ENCODE measurements at regions not wholly inside any gene's neighbourhood (a gene's known extent, or its start where the extent isn't known, plus 50 kb on each side); places are given as distances from the start of the nearest gene placed in this dataset.
"Not testable (repeated sequence)": the region's sequence is repeated elsewhere in the genome, so short reads cannot be mapped to it uniquely, and the experiment has no call there.

DNA sequence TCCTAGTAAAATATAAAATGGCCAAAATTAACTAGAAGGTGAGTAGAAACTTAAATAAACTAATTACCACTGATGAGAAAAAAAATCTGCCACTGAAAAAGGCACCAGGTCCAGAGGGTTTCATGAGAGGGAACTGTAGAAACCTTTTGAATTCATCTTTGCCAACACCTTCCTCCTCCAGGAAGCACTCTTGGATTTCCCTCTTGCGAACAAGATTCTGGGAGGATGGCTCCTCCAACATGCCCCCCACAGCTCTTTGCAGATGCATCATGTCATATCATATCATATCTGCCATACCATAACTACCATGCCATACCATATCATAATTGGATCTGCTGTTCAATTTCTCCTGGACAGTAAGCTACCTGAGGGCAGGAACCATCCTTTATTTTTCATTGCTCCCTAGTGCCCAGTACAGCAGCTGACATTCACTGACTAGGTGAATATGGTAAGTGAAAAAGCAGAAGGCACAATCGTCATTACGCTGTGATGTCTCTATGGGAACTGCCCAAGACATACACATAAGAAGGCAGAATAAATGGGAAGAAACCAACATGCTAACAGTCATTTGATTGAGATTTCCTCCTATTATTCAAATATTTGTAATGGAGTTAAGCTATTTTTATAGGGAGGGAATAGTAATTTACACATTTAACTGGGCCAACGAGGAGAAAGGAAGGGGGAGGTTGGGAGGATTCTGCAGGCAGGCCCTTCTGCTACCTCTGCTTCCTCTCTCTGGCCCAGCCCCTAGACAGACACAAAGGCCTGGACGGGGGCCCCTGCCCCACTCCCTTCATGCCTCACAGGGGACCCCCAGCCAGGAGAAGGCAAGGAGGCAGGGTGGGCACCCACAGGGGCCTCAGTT lies 110.1 kb upstream of the SMURF2 start:
- no peak for DNase-seq

DNA sequence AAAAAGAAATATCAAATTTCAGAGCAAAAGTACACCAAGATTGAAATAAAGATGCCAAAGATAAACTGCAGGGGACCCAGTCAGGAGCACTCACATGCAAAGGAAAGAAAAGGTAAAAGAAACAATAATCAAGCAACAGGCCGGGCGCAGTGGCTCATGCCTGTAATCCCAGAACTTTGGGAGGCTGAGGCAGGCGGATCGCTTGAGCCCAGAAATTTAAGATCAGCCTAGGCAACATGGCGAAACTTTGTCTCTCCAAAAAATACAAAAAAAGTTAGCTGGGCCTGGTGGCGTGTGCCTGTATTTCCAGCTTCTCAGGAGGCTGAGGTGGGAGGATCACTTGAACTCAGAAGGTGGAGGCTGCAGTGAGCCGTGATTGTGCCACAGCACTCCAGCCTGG lies 107.6 kb upstream of the SMURF2 start:
- no peak for DNase-seq

DNA sequence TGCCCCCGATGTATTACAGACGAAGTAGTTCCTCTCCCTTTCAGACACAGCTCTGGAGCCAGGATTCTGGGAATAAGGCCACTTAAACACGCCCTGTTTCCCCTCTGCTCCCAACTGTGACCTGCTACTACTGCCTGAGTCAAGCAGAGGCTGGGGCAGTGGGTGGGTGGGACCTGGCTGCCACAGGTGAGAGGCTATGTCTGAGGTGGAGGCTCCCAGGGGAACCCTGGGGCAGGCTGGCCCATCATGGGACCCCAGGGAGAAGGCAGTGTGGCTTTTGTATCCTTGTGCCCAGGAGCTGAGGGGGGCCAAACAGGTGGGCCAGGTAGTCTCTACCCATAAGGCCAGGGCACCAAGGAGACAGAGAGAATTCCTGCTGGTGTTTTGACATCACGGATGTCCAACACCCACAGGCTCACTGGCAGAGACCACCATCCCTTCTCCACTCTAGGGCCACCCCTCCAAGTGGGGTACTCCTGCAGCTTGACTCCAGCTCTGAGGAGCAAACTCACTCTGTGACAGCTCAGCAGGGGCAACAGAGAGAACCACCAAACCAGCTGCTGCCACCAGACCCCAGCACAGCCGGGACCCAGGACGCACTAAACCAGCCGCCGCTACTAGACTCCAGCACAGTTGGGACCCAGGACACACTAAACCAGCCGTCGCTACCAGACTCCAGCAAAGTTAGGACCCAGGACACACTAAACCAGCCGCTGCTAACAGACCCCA lies 105.3 kb upstream of the SMURF2 start:
- DNase-seq: no peak

DNA sequence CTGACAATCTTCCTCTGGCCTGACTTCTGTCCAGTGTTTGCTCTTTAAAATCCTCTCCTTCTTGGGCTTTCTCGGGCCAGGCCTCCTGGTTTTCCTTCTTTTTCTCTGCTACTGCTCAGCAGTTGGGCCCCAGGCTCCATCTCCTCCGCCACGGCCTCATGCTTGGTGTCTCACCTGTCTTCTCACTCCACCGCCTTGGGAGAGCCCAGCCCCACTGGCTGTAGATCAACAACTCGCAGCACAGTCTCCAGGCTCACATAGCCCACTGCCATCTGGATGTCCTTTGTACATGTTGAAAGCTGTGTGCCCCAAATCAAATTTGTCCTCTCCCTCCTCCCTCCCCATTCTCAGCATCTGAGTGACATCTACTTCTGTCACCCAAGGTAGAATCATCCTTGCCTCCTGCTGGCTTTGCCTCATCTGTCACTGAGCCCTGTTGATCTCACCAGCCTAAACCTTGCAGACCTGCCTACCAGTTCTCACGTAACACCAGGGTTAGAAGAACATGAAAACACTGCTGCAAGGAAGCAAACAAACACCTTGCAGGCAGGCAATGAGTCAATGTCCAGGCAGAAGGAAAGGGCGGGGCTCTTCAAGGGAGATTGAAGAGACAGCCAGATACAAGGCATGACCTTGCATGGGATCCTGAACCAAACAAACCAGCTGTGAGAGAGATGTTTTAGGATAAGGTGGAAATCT lies 103.2 kb upstream of the SMURF2 start:
- DNase-seq: no peak

DNA sequence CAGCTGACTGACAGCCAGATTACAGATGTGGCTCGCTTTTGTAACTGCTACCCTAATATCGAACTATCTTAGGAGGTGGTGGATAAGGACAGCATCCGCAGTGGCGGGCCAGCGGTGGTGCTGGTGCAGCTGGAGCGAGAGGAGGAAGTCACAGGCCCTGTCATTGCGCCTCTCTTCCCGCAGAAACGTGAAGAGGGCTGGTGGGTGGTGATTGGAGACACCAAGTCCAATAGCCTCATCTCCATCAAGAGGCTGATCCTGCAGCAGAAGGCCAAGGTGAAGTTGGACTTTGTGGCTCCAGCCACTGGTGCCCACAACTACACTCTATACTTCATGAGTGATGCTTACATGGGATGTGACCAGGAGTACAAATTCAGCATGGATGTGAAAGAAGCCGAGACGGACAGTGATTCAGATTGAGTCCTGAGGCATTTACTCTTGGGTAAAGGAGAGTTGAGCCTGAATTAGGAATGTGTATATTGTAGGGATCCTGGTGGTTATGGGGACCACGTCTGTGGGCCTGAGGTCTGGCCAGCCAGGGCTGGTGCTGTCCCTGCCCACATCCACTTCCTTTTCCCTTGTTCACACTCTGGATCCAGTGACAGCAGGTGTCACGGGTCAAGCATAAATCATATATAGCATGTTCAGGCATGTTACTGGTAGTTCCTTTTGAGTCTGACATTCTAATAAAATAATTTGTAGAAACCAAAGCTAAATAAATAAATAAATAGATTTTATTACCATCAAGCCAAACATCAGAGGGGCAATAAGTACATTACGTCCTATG lies 89.0 kb upstream of the SMURF2 start:
- no peak for DNase-seq

DNA sequence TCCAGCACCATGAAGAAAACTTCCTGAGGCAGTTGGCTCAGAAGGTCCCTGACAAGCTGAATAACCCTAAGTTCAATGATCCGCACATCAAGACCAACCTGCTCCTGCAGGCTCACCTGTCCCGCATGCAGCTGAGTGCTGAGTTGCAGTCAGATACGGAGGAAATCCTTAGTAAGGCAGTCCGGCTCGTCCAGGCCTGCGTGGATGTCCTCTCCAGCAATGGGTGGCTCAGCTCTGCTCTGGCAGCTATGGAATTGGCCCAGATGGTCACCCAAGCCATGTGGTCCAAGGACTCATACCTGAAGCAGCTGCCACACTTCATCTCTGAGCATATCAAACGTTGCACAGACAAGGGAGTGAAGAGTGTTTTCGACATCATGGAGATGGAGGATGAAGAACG lies 88.4 kb upstream of the SMURF2 start:
- DNase-seq: no peak

DNA sequence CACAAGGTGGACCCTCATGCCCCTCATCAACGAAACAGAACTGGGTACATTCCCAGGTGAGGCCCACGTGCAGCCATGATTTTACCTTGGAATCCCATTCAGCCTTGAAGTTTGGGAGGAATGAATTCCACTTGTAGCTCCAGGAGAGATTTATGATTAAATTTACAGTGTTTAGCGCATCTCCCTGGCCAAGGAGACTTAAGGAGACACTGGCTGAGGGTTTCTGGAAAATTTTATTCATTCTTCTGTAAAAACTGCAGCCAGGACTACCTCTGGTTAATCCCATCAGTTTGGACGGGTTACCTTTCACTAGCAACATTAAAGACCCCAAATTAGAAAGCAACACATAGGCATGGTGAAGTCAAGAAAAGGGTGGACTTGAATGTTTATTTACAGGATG lies 87.2 kb upstream of the SMURF2 start:
- no peak for DNase-seq

DNA sequence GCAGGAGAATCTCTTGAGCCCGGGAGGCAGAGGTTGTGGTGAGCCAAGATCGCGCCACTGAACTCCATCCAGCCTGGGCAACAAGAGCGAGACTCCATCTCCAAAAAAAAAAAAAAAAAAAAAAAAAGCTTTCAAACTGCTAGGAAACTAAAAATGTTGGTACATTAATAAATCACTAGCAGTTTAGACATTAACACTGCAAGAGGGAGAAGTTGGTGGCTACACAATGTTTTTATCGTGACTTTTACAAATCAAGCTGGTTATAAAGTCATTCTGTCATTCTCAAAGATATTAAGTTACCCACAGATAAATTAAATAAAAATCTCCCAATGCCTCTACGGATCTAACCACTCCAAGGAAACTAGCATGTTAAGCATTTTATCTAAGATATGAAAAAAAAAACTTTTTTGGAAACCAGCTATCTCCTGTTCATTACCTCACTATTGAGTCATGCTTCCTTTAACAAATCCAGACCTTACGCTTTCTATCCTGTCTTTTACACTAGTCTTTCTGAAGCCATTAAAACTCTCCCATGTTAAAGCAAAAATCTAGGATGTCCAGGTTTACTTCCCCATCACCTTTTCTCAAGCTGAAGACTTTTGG lies 85.9 kb upstream of the SMURF2 start:
- peak in 1 of 2 donors; percentile 12 for DNase-seq

DNA sequence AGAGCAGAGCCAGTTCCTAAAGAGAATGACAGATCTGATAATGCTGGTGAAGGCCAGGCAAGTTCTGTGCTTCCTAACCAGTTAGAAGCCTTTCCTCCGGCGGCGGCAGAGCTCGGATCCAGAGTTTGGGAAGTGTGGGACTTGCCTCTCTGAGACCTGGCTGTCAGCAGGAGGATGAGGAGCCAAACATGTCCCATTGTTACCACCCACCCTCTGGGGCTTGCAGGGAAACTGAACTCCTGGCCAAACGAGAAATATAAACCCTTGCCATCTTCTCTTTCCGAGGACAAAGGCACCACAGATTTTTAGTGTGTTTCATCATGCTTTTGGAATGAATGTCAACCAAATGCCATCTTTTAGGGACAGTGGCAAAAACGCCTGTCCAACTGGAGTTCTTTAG lies 80.2 kb upstream of the SMURF2 start:
- DNase-seq: no peak

DNA sequence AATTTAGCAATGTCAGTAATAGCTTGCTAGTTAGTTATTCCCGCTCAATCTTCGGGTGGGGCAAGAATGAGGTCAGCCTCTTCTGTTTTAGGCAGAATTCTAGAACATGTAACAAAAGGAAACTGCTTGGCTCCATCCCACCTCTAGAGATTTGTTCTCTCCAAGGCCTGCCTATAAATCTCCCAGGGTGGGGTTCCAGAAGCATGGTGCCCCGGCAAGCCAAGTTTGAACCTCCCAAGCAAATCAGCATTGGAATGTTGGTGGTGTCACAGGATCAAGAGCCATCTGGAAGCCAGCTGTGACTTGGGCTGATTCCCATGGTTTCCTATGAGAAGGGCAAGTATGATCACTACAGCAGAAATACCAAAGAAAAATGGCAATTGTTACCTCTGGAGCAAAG lies 79.8 kb upstream of the SMURF2 start:
- not testable (repeated sequence) for DNase-seq

DNA sequence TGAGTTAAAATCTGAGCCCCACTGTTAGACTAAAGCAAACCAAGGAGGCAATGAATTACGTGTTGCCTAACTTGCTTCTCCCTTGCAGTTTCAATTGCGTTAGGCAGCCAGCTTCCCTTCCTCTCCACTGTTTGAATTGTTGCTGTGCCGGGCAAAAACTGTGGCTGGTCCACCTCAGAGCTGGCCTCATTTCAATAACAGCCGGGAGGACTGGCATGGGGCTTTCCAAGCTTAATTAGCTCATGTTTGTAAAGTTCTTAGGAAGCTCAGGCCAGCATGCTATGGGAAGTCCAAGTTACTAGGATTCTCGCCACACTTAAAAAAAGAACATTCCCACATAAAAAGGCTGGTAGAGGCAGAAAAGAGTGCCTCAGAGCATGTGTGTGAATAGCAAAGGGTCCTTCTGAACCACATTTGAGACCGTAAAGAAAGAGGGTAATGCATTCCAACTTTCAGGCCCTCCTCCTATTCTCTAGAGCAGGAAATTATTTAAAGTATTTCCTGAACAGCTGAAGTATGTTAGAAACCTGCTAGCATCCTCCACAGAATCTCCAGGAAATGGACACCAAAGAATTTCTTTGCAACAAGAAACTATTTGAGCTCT lies 79.0 kb upstream of the SMURF2 start:
- DNase-seq: peak; percentile 82 to 92

DNA sequence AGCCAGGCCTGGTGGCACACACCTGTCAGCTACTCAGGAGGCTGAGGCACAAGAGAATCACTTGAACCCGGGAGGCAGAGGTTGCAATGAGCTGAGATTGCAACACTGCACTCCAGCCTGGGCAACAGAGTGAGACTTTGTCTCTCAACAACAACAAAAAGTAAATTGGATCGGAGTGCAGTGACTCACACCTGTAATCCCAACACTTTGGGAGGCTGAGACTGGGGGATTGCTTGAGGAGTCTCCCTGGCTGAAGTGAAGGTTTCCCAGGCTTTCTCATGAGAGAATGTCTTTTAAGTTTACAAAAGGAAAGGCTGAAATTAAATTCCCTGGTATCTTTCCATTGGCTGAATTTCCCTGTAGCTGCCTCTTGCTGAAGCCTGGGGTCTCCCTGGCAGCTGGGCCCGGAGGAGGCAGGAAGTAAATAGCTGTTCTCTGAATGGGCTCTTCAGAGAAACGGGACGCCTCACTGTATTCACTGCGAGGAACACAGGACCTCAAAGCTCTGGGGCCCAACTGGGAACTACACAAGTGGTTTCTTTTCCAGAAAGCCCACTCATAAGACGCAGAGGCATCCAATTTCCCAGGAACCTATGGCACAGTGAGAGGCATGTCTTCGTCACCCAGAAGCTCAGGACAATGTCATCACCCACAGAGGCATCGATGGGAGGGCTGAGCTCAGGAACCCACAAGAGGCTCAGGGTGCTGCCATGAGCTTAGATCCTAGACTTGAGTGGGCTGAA lies 77.4 kb upstream of the SMURF2 start:
- DNase-seq: peak; percentile 23 to 80

DNA sequence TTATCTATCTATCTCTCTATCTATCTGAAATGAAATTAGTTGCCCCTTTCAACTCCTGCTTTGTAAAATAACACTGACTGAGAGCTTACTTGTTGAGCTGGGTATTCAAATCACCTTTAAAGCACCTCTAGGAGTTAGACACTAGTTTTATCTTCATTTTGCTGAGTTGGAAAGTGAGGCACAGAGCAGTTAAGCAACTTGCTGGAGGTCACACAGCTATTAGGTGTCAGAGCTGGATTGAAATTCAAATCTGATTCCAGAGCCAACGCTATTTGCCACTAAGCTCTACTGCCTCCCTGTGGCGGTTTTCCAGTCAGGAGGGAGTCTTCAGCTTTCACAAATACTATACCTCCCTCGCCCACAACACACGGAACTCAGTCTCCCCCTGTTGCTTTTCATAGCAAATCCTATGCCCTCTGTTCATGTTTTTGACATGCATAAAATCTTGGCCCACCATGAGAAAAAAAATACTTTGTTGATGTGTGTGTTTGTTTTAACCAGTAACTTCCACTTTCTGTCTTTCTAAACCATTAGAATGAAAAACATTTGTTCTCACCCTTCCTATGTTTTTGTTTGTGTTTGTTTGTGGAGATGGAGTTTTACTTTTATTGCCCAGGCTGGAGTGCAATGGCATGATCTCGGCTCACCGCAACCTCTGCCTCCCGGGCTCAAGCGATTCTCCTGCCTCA lies 74.8 kb upstream of the SMURF2 start:
- peak; percentile 44 to 55 for DNase-seq

DNA sequence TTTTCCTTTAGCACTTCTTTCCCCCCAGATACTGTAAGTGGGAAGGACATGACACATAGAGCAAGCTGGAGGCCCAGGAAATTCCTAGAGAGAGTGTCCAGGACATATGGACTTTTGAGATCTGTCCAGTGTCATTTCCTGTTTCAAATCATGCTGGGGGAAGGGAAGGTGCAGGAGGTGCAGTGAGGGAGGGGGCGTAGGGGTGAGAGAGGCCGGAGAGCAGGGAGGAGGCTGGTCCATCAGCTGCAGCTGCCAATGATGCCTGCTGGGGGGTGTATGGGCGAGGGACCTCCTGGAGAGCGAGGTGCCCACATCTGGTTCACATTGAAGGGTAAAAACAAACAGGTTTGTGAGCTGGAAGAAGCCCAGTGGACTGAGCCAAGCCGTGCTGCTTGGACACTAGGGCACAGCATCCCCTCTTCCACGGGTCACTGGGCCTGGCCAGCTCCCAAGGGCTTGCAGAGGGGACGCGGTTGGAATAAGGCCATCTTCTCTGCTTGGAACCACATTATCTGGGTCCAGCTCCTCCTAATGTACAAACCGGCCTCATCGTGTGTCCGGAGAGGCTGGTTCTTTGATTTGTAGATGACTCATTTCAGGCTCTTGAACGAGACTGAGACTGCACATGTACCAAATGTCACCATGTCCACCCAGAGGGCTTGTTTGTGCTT lies 70.4 kb upstream of the SMURF2 start:
- DNase-seq: no peak

DNA sequence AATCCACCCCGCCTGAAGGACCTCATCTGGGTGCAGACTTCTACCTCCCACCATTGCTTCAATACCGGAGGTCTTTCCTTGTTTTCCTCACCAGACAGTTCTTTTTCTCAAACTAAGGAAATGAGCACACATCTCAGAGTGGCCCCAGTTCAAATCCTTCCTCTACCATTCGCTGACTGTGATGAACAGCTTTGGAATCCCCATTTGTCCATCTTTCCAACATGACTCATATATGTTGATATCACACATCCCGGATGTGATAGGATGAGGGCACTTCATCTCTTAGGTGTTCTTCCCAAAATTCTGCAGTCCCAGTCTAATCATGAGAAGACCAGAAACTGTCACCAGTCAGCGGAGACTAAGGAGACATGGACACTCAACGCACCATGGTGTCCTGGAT lies 67.9 kb upstream of the SMURF2 start:
- not testable (repeated sequence) for DNase-seq

DNA sequence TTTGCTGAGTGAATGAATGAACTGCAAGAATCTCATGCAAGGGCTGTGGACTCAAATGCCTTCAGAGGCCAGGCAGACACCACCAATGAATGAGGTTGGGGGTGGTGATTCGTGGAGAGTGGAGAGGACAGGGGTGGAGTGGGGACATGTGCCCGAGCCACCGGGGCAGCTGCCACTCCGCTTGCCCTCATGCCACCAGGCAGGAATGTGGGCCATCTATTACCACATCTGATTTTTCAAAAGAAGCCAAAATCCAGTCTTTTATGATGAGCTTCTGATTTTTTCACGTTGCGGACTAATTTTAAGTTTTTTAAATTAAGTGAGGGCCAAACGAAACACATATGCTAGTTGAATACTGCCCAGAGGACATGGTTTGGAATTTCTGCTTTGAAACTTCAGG lies 67.1 kb upstream of the SMURF2 start:
- DNase-seq: no peak

DNA sequence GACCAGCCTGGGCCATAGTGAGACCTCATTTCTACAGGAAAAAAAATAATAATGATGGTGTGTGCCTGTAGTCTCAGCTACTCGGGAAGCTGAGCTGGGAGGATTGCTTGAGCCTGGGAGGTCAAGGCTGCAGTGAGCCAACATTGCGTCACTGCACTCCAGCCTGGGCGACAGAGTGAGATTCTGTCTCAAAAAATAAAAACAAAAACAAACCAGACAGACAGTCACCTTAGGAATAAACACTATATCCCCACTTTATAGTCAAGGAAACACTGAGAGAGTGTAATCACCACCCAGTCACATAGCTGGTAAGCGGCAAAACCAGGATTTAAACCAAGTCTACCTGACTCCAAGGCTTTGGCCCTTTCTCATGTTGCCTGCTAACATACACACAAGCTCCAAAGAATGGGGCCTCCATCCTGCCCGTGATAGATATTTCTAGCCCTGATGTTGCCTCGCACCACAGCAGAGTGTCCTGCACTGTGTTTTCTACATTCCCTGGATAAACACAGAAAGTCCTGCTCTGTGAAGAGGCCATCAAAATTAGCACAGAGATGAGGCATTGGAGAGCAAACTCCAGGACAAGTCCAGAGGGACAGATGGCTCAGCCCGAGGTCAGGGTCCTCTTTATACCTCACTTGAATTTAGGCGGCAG lies 66.1 kb upstream of the SMURF2 start:
- no peak for DNase-seq

DNA sequence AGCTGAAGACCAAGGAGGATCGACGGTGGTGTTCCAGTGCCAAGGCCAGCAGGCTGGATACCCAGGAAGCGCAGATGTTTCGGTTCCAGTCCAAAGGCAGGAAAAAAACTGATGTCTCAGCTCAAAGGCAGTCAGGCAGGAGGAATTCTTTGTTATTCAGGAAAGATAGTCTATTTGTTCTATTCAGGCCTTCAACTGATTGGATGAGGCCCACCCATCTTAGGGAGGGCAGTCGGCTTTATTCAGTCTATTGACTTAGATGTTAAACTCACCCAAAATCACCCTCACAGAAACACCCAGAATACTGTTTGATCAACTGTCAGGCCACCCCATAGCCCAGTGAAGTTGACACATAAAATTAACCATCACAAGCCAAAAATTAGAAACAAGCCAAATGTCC lies 63.9 kb upstream of the SMURF2 start:
- DNase-seq: not testable (repeated sequence)

DNA sequence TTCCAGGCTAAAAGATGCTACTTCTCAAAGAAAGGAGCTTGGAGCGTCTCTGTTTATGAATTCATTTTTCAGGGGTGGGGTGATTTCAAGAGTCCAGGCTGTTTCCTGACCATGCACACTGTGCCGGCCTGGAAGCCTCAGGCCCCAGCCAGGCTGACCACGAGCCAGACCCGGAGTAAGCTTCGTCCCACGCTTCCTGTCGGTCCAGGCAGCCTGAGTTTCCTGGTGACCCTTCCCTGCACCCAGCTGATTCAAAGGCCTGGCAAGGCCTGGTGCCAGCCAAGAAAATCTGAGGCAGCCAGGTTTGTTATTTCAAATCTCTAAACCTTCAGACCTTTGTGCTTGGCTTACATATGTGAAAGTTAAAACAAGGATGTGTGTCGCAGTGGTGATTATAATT lies 62.1 kb upstream of the SMURF2 start:
- DNase-seq: not testable (repeated sequence)

Measured in inflammatory macrophage treated with lipopolysaccharide for 1 hour (primary cell).